ENCODE measurements at regions not wholly inside any gene's neighbourhood (a gene's known extent, or its start where the extent isn't known, plus 50 kb on each side); places are given as distances from the start of the nearest gene placed in this dataset.
"Not testable (repeated sequence)": the region's sequence is repeated elsewhere in the genome, so short reads cannot be mapped to it uniquely, and the experiment has no call there.

DNA sequence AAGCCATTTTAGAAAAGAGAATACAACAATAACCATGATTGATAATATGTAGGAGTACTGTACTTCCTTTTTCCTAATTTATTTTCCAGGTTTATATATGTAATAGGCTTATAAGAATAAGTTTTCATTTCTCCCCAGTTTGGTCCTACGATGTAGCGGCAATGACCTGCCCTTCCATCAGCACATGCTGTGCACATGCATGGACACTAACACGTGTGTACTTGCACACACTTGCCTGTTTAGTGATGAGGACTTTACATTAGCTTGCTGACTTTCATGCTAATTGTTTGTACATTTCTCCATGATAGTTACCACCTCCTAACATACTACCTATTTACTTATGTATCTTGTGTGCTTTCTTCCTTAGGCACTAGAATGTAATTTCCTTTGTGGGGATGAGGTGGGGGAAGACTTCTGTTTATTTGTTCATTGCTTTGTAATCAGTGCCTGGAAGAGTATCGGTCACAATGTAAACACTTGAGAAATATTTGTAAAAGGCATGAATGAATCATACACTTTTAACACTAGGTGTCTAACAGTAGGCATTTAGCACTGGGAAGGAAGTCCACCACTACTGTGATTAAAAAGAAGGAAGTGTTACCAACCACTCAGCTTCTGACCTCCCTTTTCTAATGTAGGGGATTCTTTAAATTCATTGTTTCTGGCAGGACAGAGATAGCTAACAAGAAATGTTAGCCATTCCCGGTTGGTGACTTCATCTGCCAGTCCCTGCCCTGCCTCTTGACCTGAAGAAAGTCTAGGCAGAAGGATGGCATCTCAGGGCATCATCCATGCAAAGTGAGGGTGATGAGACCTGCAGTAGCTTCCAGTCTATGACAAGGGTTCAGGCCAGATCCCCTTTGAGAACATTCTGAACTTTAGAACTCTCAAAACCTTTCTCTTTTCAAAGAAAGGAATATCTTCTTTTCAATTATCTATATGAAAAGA is 120.2 kb upstream of the RAB18 start:
- POLR2A ChIA-PET: no interaction called here
- CTCF ChIA-PET: interaction anchor here (0.6 kb wide), 1 partner anchor 43 kb away, joined by 3 read pairs; no protein-coding TSS in a partner anchor
- no peak for DNase-seq (ENCODE audit: extremely low spot score)
- no peak for TF ChIP-seq ZNF384 (IDR thresholded peaks at IDR 0.05)

DNA sequence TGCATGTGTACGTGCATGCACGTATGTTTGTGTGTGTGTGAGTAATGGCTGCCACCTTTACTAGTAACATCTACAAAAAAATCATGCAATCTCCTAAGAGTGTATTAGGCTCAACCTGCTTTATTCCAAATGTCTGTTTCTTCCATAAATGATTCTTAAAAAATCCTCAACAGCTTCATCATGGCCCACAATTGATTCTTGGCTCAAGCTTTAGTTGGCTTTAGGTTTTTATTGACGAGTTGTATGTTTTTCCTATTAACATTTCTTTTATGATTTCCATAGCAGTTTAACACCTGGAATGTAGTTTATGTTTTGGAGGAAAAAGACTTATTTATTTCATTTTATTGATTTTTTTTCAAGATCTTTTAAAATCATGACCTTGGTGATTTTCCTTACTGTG is 121.9 kb upstream of the RAB18 start:
- ChIA-PET POLR2A (no interaction called here), CTCF (no interaction called here)
- TF ChIP-seq ELF4 (IDR thresholded peaks at IDR 0.05): no peak
- no peak for TF ChIP-seq NFRKB (IDR thresholded peaks at IDR 0.05)
- TF ChIP-seq, protein P1, sequence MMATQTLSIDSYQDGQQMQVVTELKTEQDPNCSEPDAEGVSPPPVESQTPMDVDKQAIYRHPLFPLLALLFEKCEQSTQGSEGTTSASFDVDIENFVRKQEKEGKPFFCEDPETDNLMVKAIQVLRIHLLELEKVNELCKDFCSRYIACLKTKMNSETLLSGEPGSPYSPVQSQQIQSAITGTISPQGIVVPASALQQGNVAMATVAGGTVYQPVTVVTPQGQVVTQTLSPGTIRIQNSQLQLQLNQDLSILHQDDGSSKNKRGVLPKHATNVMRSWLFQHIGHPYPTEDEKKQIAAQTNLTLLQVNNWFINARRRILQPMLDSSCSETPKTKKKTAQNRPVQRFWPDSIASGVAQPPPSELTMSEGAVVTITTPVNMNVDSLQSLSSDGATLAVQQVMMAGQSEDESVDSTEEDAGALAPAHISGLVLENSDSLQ (IDR thresholded peaks at IDR 0.05): no peak
- no peak for TF ChIP-seq TARDBP (IDR thresholded peaks at IDR 0.05)
- no peak for TF ChIP-seq LEF1 (IDR thresholded peaks at IDR 0.05; ENCODE audit: borderline replicate concordance)
- no peak for TF ChIP-seq SP1 (IDR thresholded peaks at IDR 0.05)
- no peak for TF ChIP-seq ZNF384 (IDR thresholded peaks at IDR 0.05)
- no peak for TF ChIP-seq FOXK2 (IDR thresholded peaks at IDR 0.05)
- no peak for TF ChIP-seq BHLHE40 (IDR thresholded peaks at IDR 0.05; ENCODE audit: borderline replicate concordance)
- no peak for TF ChIP-seq FOXA1 (IDR thresholded peaks at IDR 0.05)
- no peak for TF ChIP-seq FOXM1 (IDR thresholded peaks at IDR 0.05; ENCODE audit: borderline replicate concordance)
- TF ChIP-seq HDGF (IDR thresholded peaks at IDR 0.05; ENCODE audit: borderline replicate concordance): no peak
- DNase-seq (ENCODE audit: extremely low spot score): no peak

DNA sequence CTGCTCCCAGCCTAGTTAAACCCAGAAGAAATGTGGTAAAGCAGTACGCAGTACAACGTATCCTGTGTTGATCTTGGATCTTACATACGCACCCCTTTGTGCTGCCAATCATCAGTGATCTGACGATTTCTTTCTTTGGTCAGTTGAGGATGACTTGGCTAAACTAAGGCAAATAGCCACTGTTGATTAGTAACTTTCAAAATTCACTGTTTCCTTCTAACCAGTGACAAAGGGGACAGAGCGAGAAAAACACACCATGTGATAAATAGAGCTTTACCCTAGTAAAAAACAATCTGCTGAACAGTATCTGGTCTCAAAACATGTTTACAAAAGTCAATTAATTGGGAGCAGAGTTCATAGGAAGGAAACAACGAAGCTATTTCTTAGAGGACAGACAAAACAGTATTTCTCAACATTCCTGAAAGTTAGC is 123.2 kb upstream of the RAB18 start:
- TF ChIP-seq, protein P1 (IDR thresholded peaks at IDR 0.05): no peak
- TF ChIP-seq ARNT (IDR thresholded peaks at IDR 0.05) (no peak), SP1 (IDR thresholded peaks at IDR 0.05) (no peak), CTBP1 (IDR thresholded peaks at IDR 0.05; ENCODE audit: borderline replicate concordance) (no peak), SUZ12 (IDR thresholded peaks at IDR 0.05) (no peak), BHLHE40 (IDR thresholded peaks at IDR 0.05; ENCODE audit: borderline replicate concordance) (no peak), ELF4 (IDR thresholded peaks at IDR 0.05) (no peak), FOXA1 (IDR thresholded peaks at IDR 0.05) (no peak), TARDBP (IDR thresholded peaks at IDR 0.05) (no peak), HDGF (IDR thresholded peaks at IDR 0.05; ENCODE audit: borderline replicate concordance) (no peak), FOXM1 (IDR thresholded peaks at IDR 0.05; ENCODE audit: borderline replicate concordance) (no peak), FOXK2 (IDR thresholded peaks at IDR 0.05) (no peak)
- ChIA-PET POLR2A (no interaction called here), CTCF (no interaction called here)
- no peak for DNase-seq (ENCODE audit: extremely low spot score)

DNA sequence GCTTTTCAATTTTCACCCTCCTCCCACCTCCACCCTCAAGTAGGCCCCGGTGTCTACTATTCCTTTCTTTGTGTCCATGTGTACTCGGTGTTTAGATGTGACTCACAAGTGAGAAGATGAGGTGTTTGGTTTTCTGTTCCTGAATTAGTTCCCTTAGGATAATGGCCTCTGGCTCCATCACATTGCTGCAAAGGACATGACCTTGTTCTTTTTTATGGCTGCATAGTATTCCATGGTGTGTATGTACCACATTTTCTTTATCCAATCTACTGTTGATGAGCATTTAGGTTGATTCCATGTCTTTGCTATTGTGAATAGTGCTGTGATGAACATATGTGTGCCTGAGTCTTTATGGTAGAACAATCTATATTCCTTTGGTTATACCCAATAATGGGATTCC is 125.1 kb upstream of the RAB18 start:
- POLR2A ChIA-PET; CTCF ChIA-PET; DNase-seq (ENCODE audit: extremely low spot score): not testable (repeated sequence)

DNA sequence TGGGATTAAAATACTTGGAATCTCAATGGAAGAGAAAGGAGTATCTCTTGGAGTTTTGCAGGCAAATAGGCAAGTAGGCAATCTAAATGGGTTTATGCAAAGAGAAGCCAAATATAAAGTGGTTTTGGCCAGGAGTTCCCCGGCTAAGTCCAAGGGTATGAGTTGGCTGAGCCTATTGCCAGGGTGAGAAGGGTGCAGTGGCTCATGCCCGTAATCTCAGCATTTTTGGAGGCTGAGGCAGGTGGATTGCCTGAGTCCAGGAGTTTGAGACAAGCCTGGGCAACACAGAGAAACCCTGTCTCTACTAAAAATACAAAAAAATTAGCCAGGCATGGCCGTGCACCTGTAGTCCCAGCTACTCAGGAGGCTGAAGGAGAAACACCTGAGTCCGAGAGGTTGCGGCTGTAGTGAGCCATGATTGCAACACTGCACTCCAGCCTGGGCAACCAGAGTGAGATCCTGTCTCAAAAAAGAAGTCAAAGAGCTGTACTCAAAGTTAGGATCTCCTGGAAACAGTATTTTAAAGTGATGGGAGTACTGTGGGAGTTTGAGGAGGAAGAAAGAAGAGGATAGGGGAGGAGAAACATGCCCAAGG is 130.4 kb upstream of the RAB18 start:
- DNase-seq (ENCODE audit: extremely low spot score): no peak
- TF ChIP-seq CTBP1 (IDR thresholded peaks at IDR 0.05; ENCODE audit: borderline replicate concordance): no peak
- no peak for TF ChIP-seq ARNT (IDR thresholded peaks at IDR 0.05)
- TF ChIP-seq FOXM1 (IDR thresholded peaks at IDR 0.05; ENCODE audit: borderline replicate concordance): no peak
- no peak for TF ChIP-seq SP1 (IDR thresholded peaks at IDR 0.05)
- TF ChIP-seq ELF4 (IDR thresholded peaks at IDR 0.05): no peak
- no peak for TF ChIP-seq LEF1 (IDR thresholded peaks at IDR 0.05; ENCODE audit: borderline replicate concordance)
- TF ChIP-seq TARDBP (IDR thresholded peaks at IDR 0.05): no peak
- no peak for TF ChIP-seq ZNF384 (IDR thresholded peaks at IDR 0.05)
- no peak for TF ChIP-seq L3MBTL2 (conservative IDR thresholded peaks at IDR 0.05)
- TF ChIP-seq NFRKB (IDR thresholded peaks at IDR 0.05): no peak
- ChIA-PET CTCF (interaction anchor here (1.1 kb wide), 1 partner anchor 288 kb away, joined by 3 read pairs; no protein-coding TSS in a partner anchor), POLR2A (no interaction called here)

DNA sequence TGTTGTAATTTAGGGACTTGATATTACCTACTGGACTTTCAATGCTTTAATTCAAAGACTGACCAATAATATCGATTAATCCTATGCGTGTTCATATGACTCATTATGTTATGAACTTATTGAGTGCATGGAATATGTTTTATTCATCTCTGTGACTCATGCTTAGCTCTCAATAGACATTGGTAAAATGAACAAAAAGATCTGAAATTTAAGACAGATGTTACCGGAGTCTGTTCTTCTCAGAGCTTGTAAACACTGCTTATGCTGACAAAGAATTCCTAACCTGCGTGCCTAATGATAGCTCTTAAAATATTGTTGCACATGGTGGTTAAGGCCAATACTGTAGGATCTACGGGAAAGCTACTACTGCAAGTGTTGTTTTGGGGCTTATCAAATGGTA is 131.5 kb upstream of the ACBD5 start:
- ChIA-PET POLR2A (no interaction called here), CTCF (no interaction called here)
- no peak for DNase-seq (ENCODE audit: extremely low spot score)
- TF ChIP-seq SP1 (IDR thresholded peaks at IDR 0.05): no peak

DNA sequence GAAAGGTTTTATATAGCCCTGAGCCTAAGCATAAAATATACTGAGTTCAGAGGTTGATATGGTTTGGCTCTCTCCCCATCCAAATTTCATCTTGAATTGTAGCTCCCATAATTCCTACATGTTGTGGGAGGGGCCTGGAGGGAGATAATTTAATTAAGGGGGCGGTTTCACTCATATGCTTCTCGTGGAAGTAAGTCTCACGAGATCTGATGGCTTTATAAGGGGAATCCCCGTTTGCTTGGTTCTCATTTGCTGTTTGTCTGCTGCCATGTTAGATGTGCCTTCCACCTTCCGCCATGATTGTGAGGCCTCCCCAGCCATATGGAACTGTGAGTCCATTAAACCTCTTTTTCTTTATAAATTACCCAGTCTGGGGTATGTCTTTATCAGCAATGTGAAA is 130.8 kb upstream of the ACBD5 start:
- POLR2A ChIA-PET; DNase-seq (ENCODE audit: extremely low spot score): not testable (repeated sequence)
- CTCF ChIA-PET: interaction anchor here (0.6 kb wide), 1 partner anchor 1010 kb away, joined by 3 read pairs; no protein-coding TSS in a partner anchor

DNA sequence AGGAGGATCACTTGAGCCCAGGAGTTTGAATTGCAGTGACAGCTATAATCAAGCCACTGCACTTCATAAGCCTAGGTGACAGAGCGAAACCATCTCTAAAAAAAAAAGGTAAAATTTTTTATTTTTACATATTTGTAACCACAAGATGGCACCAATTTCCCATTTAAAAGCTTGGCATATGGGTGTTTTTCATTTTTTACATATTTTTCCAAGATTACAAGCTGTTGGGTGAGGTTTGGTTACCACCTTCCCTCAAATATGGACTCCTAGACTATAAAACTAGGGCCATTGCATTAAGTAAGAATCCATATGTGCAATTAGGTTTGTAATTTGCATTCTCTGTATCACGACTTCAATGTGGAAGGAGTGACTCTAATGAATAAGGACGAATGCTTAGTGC is 129.3 kb upstream of the ACBD5 start:
- no peak for DNase-seq (ENCODE audit: extremely low spot score)
- POLR2A ChIA-PET: no interaction called here
- CTCF ChIA-PET: interaction anchor here (1.2 kb wide), 1 partner anchor 23 kb away, joined by 4 read pairs; no protein-coding TSS in a partner anchor
- TF ChIP-seq ZNF384 (IDR thresholded peaks at IDR 0.05) (peak; percentile 40; the same call in 1 of the 2 replicates), ELF4 (IDR thresholded peaks at IDR 0.05) (no peak)

All from HEK293T (cell line).